ENCODE measurements at regions not wholly inside any gene's neighbourhood (a gene's known extent, or its start where the extent isn't known, plus 50 kb on each side); places are given as distances from the start of the nearest gene placed in this dataset.

GRCh38 chr13:74461011-74461410, 326.8 kb upstream of the KLF12 start:
- no peaks in the 10 kb centered on the region for H3K4me1 ChIP-seq
- no peak for DNase-seq (ENCODE audit: low spot score in 2 of 2)
- TF ChIP-seq POLR2A (IDR thresholded peaks at IDR 0.05) (no peak), CTCF (IDR thresholded peaks at IDR 0.05) (no peak), POLR2AphosphoS5 (IDR thresholded peaks at IDR 0.05) (no peak)
- intact Hi-C loops (cut with DNase I; ENCODE audit: low total_unique reads) = no loop called here
- H3K27me3 ChIP-seq = no peaks in the 10 kb centered on the region
- no peaks in the 10 kb centered on the region for H3K36me3 ChIP-seq
- no peak overlapping the region for H3K27ac ChIP-seq
- H3K4me3 ChIP-seq = no peak overlapping the region
- no peaks in the 10 kb centered on the region for H3K9me3 ChIP-seq

DNA sequence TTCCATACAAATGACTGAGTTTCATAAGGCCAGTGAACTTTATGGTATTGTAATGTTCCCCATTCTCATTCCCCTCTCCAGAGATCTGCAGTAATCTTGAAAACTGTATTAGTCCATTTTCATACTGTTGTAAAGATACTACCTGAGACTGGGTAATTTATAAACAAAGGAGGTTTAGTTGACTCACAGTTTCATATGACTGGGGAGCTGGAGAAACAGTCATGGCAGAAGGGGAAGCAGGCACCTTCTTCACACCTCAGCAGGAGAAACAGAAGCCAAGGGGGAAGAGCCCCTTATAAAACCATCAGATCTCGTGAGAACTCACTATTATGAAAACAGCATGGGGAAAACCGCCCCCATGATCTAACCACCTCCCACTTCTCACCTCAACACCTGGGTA, 318.7 kb upstream of the KLF12 start:
- H3K36me3 ChIP-seq = no peaks in the 10 kb centered on the region
- intact Hi-C loops (cut with DNase I; ENCODE audit: low total_unique reads) = no loop called here
- H3K4me1 ChIP-seq = no peaks in the 10 kb centered on the region
- no peak for TF ChIP-seq POLR2AphosphoS5 (IDR thresholded peaks at IDR 0.05)
- no peak for TF ChIP-seq CTCF (IDR thresholded peaks at IDR 0.05)
- no peak for TF ChIP-seq POLR2A (IDR thresholded peaks at IDR 0.05)
- no peak overlapping the region for H3K27ac ChIP-seq
- no peaks in the 10 kb centered on the region for H3K27me3 ChIP-seq
- H3K9me3 ChIP-seq = no peaks in the 10 kb centered on the region
- no peak for DNase-seq (ENCODE audit: low spot score in 2 of 2)
- H3K4me3 ChIP-seq = no peak overlapping the region

DNA sequence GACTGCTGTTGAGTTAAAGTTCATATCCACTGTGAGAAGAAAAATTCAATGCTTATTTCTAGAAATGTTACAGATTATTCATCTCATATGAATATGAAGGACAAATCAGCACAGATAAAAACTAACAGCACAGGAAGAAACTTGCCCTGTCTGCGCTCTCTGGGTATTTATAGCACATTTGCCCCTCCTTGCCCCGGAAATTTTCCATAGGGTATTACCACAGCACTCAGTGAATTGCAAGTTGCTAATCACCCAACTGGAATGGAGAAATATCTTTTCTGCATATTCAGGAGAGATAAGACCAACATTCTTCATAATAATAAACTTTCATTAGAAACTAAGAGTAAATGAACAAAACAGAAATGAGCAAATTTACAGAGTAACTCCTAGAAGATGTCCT, 318.0 kb upstream of the KLF12 start:
- no peak for TF ChIP-seq CTCF (IDR thresholded peaks at IDR 0.05)
- no peak for TF ChIP-seq POLR2A (IDR thresholded peaks at IDR 0.05)
- TF ChIP-seq POLR2AphosphoS5 (IDR thresholded peaks at IDR 0.05) = no peak
- Histone ChIP-seq H3K36me3 (no peaks in the 10 kb centered on the region), H3K9me3 (no peaks in the 10 kb centered on the region), H3K4me1 (no peaks in the 10 kb centered on the region), H3K4me3 (no peak overlapping the region), H3K27ac (no peak overlapping the region), H3K27me3 (no peaks in the 10 kb centered on the region)
- DNase-seq (ENCODE audit: low spot score in 2 of 2) = no peak
- intact Hi-C loops (cut with DNase I; ENCODE audit: low total_unique reads) = no loop called here

GRCh38 chr13:74450964-74451363, 316.8 kb upstream of the KLF12 start:
- Histone ChIP-seq H3K4me1 (no peaks in the 10 kb centered on the region), H3K27ac (no peak overlapping the region), H3K27me3 (no peaks in the 10 kb centered on the region), H3K36me3 (no peaks in the 10 kb centered on the region), H3K9me3 (no peaks in the 10 kb centered on the region), H3K4me3 (no peak overlapping the region)
- DNase-seq (ENCODE audit: low spot score in 2 of 2) = no peak
- TF ChIP-seq POLR2AphosphoS5 (IDR thresholded peaks at IDR 0.05) = no peak
- no peak for TF ChIP-seq POLR2A (IDR thresholded peaks at IDR 0.05)
- no peak for TF ChIP-seq CTCF (IDR thresholded peaks at IDR 0.05)
- intact Hi-C loops (cut with DNase I; ENCODE audit: low total_unique reads) = no loop called here

- TF ChIP-seq POLR2A (IDR thresholded peaks at IDR 0.05) = no peak
- no peak for TF ChIP-seq POLR2AphosphoS5 (IDR thresholded peaks at IDR 0.05)
- TF ChIP-seq CTCF (IDR thresholded peaks at IDR 0.05) = no peak
- intact Hi-C loops (cut with DNase I; ENCODE audit: low total_unique reads) = no loop called here
- Histone ChIP-seq H3K9me3 (no peaks in the 10 kb centered on the region), H3K4me1 (no peaks in the 10 kb centered on the region), H3K4me3 (no peak overlapping the region), H3K36me3 (no peaks in the 10 kb centered on the region), H3K27me3 (no peaks in the 10 kb centered on the region), H3K27ac (no peak overlapping the region)
- DNase-seq (ENCODE audit: low spot score in 2 of 2) = no peak
Measured at GRCh38 chr13:74450525-74450845, 316.3 kb upstream of the KLF12 start.

Measured in breast epithelium (tissue), 4 donors.